H1 (cell line): ENCODE measurements at regions not wholly inside any gene's neighbourhood (a gene's known extent, or its start where the extent isn't known, plus 50 kb on each side); places are given as distances from the start of the nearest gene placed in this dataset.

ENCODE experiments used
- CTCF ChIA-PET: fragments of 300-600 bp; sonication (Branson Sonifier 250); formaldehyde crosslinking; loops from one replicate; lab custom pipeline; 2021; ENCODE audit not compliant: partially characterized antibody; lab: Charles Lee
- POLR2A ChIA-PET: fragments of 300-600 bp; sonication (Branson Sonifier 250); formaldehyde crosslinking; loops from one replicate; lab custom pipeline; 2021; ENCODE audit warnings: inconsistent platforms; ENCODE audit not compliant: partially characterized antibody; lab: Charles Lee
- DNase-seq, 2 experiments: peaks; one replicate each; pipeline versions ENCODE4 v3.0.0 to v3.0.0-alpha.2; 2010 to 2022; ENCODE audit warnings: low spot score in 2 of 2, low read depth in 1 of 2, mixed read lengths in 1 of 2
- FAIRE-seq: peaks from 2 replicates; lab custom pipeline; 2011; peaks lifted over from hg19 to GRCh38; lab: Jason Lieb, UNC
- H2AFZ ChIP-seq: 2 replicates; pipeline ENCODE4 v1.8.1; 2012; ENCODE audit warnings: low read length, inconsistent platforms
- H2AK5ac ChIP-seq: 2 replicates; pipeline ENCODE4 v1.6.1; 2013; ENCODE audit warnings: low read depth, low read length
- H2BK120ac ChIP-seq: replicated peaks from 2 replicates; pipeline ENCODE3; 2013; ENCODE audit warnings: low read depth, low read length, inconsistent platforms
- H2BK12ac ChIP-seq: 2 replicates; pipeline ENCODE4 v1.6.1; 2013; ENCODE audit warnings: low read depth, low read length
- H2BK15ac ChIP-seq: 2 replicates; pipeline ENCODE4 v1.6.1; 2013; ENCODE audit warnings: low read length
- H2BK20ac ChIP-seq: 2 replicates; pipeline ENCODE4 v1.6.1; 2013; ENCODE audit warnings: low read length
- H2BK5ac ChIP-seq: 2 replicates; pipeline ENCODE4 v1.6.1; 2013; ENCODE audit warnings: low read depth, low read length
- H3K14ac ChIP-seq: 2 replicates; pipeline ENCODE4 v1.6.1; 2013; ENCODE audit warnings: inconsistent platforms; ENCODE audit not compliant: insufficient read length
- H3K18ac ChIP-seq: 2 replicates; pipeline ENCODE4 v1.6.1; 2013; ENCODE audit warnings: low read length; ENCODE audit errors: extremely low read depth
- H3K23ac ChIP-seq: 2 replicates; pipeline ENCODE4 v1.6.1; 2013; ENCODE audit warnings: inconsistent platforms; ENCODE audit not compliant: insufficient read length
- H3K23me2 ChIP-seq: 2 replicates; pipeline ENCODE4 v1.6.1; 2013; ENCODE audit warnings: low read depth, low read length
- H3K27ac ChIP-seq: 2 replicates; pipeline ENCODE4 v1.6.1; 2011; ENCODE audit warnings: low read depth, low read length, inconsistent platforms
- H3K27me3 ChIP-seq, 4 experiments: replicated peaks in 1 of 4; 1 replicate in 1 of 4; 2 replicates in 3 of 4; pipeline versions ENCODE4 v1.6.1 to v1.8.1; 2011 to 2013; ENCODE audit warnings: low read length in 3 of 4, mild to moderate bottlenecking in 3 of 4, inconsistent platforms in 2 of 4, mixed read lengths in 2 of 4, moderate library complexity in 1 of 4; ENCODE audit not compliant: control insufficient read depth in 3 of 4, insufficient read depth in 3 of 4; ENCODE audit errors: extremely low read depth in 1 of 4
- H3K36me3 ChIP-seq, 4 experiments: 2 replicates each; pipeline versions ENCODE4 v1.6.1 to v1.8.1; 2011 to 2013; ENCODE audit warnings: mild to moderate bottlenecking in 4 of 4, low read length in 3 of 4, moderate library complexity in 2 of 4, control low read depth in 1 of 4, inconsistent platforms in 1 of 4; ENCODE audit not compliant: insufficient read depth in 4 of 4, control insufficient read depth in 2 of 4
- H3K4ac ChIP-seq: replicated peaks from 2 replicates; pipeline ENCODE3; 2013; ENCODE audit warnings: low read length, low read depth, mixed read lengths, inconsistent platforms; ENCODE audit not compliant: insufficient read length
- H3K4me1 ChIP-seq, 4 experiments: replicated peaks in 1 of 4; 1 replicate in 1 of 4; 2 replicates in 3 of 4; pipeline versions ENCODE4 v1.6.1 to v1.8.1; 2011 to 2013; ENCODE audit warnings: low read length in 3 of 4, inconsistent platforms in 2 of 4, mixed read lengths in 1 of 4; ENCODE audit not compliant: insufficient read depth in 4 of 4, control insufficient read depth in 3 of 4
- H3K4me2 ChIP-seq, 2 experiments: 2 replicates each; pipeline versions ENCODE4 v1.6.1 to v1.8.1; 2011 to 2013; ENCODE audit warnings: low read depth in 2 of 2, low read length in 2 of 2, control low read depth in 1 of 2, inconsistent platforms in 1 of 2, mild to moderate bottlenecking in 1 of 2; ENCODE audit not compliant: insufficient read depth in 1 of 2
- H3K4me3 ChIP-seq, 4 experiments: fragments of 200-600, 300-600 bp in 1 of 4; sonication (generic), shearing (Covaris generic), sonication (Bioruptor Twin) in 1 of 4; 2 replicates each; pipeline versions ENCODE4 v1.5.1 to v1.8.1; 2011 to 2016; ENCODE audit warnings: low read length in 4 of 4, low read depth in 3 of 4, control low read depth in 2 of 4, inconsistent platforms in 2 of 4, mild to moderate bottlenecking in 2 of 4, mixed read lengths in 1 of 4, moderate library complexity in 1 of 4; ENCODE audit not compliant: insufficient read depth in 2 of 4; ENCODE audit errors: extremely low read depth in 1 of 4
- H3K56ac ChIP-seq: replicated peaks from 2 replicates; pipeline ENCODE3; 2013; ENCODE audit warnings: low read depth, mild to moderate bottlenecking, mixed read lengths, low read length, inconsistent platforms; ENCODE audit not compliant: insufficient read length
- H3K79me1 ChIP-seq: 2 replicates; pipeline ENCODE4 v1.6.1; 2013; ENCODE audit warnings: low read depth, low read length, control low read depth
- H3K79me2 ChIP-seq, 2 experiments: 2 replicates each; pipeline versions ENCODE4 v1.6.1 to v1.8.1; 2012 to 2013; ENCODE audit warnings: low read length in 2 of 2, mild to moderate bottlenecking in 2 of 2, inconsistent platforms in 1 of 2; ENCODE audit not compliant: insufficient read depth in 2 of 2, control insufficient read depth in 1 of 2
- H3K9ac ChIP-seq, 4 experiments: replicated peaks in 1 of 4; 1 replicate in 1 of 4; 2 replicates in 3 of 4; pipeline versions ENCODE4 v1.6.1 to v1.8.1; 2011 to 2013; ENCODE audit warnings: low read depth in 3 of 4, low read length in 3 of 4, control low read depth in 2 of 4, mild to moderate bottlenecking in 2 of 4, moderate library complexity in 2 of 4, inconsistent platforms in 1 of 4; ENCODE audit errors: extremely low read depth in 1 of 4
- H3K9me3 ChIP-seq, 2 experiments: 2 replicates each; pipeline versions ENCODE4 v1.6.1 to v1.8.1; 2012 to 2013; ENCODE audit warnings: mild to moderate bottlenecking in 2 of 2, moderate library complexity in 2 of 2, control low read depth in 1 of 2, inconsistent platforms in 1 of 2, low read depth in 1 of 2, low read length in 1 of 2, mixed read lengths in 1 of 2; ENCODE audit not compliant: insufficient read depth in 2 of 2
- H4K20me1 ChIP-seq, 2 experiments: replicated peaks in 1 of 2; 2 replicates each; pipeline versions ENCODE3 to v1.8.1; 2011 to 2013; ENCODE audit warnings: inconsistent platforms in 2 of 2, low read length in 2 of 2, mild to moderate bottlenecking in 1 of 2; ENCODE audit not compliant: insufficient read depth in 2 of 2, control insufficient read depth in 1 of 2
- H4K5ac ChIP-seq: 2 replicates; pipeline ENCODE4 v1.6.1; 2013; ENCODE audit warnings: low read length, low read depth, mixed read lengths, inconsistent platforms; ENCODE audit not compliant: insufficient read length
- H4K8ac ChIP-seq: 2 replicates; pipeline ENCODE4 v1.8.0; 2013; ENCODE audit warnings: mild to moderate bottlenecking, moderate library complexity, low read length, inconsistent platforms; ENCODE audit not compliant: insufficient read depth; ENCODE audit errors: extremely low read depth
- H4K91ac ChIP-seq: replicated peaks from 2 replicates; pipeline ENCODE3; 2013; ENCODE audit warnings: low read length, mixed read lengths, inconsistent platforms; ENCODE audit not compliant: insufficient read length
- BACH1 ChIP-seq: IDR thresholded peaks from 2 replicates; pipeline ENCODE4 v1.6.1; 2012; ENCODE audit warnings: low read length, improper control_type of control experiment
- CEBPB ChIP-seq: IDR thresholded peaks from 2 replicates; pipeline ENCODE4 v1.6.1; 2012; ENCODE audit warnings: low read depth, low read length
- EGR1 ChIP-seq: IDR thresholded peaks from 2 replicates; pipeline ENCODE4 v1.6.1; 2011; ENCODE audit warnings: low read depth, low read length, borderline replicate concordance
- KDM4A ChIP-seq: IDR thresholded peaks from one replicate; pipeline ENCODE4 v1.7.1; 2012; ENCODE audit warnings: low read depth, mild to moderate bottlenecking, moderate library complexity, low read length, inconsistent platforms; ENCODE audit not compliant: severe bottlenecking
- WGBS, 2 experiments: shearing (Covaris generic) in 1 of 2; methylation state at CpG; one replicate each; pipeline versions ENCODE4 v1.1.6 to v1.1.7; 2013 to 2015; ENCODE audit warnings: low lambda C conversion rate in 2 of 2, mixed read lengths in 2 of 2, inconsistent platforms in 1 of 2, low coverage in 1 of 2, missing lambda C conversion rate in 1 of 2; ENCODE audit not compliant: insufficient replicate concordance in 2 of 2, insufficient coverage in 1 of 2, insufficient read length in 1 of 2; ENCODE audit errors: extremely low coverage in 1 of 2, missing lambda C conversion rate in 1 of 2; 5-methylcytosine and 5-hydroxymethylcytosine counted together

DNA sequence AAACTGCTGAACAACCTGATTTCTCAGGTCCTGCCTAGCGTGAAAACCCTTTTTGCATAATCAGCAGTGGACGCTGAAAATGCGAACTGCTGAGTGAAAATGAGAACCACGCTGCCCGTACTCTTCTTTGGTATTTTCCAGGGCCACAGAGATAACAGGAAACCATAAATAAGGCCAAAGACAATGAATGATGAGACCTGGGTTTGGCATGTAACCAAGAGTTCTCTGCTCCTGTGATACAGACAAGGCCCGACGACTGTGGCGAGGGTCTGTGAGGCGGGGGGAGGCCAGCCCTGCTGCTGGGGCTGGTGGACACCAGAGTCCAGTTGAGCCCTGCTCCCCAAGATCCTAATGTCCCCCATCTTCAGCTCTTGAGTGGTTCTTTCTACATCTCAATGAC is 236.0 kb downstream of the WDR11 start:
- Histone ChIP-seq H3K27me3 (peaks cover 0 to 2% (median 0%) of the 10 kb centered on the region in 4 experiments; a peak in 1 of 7 replicates), H3K9ac (no peak overlapping the region), H3K56ac (no peak overlapping the region), H3K9me3 (no peaks in the 10 kb centered on the region), H2BK12ac (no peak overlapping the region), H2BK20ac (no peak overlapping the region), H3K79me1 (no peaks in the 10 kb centered on the region), H4K5ac (no peak overlapping the region), H2BK15ac (no peak overlapping the region), H3K4me3 (no peak overlapping the region), H3K14ac (no peak overlapping the region), H3K23ac (no peak overlapping the region), H2BK5ac (no peak overlapping the region), H3K79me2 (no peaks in the 10 kb centered on the region), H4K91ac (no peak overlapping the region), H3K36me3 (no peaks in the 10 kb centered on the region), H4K20me1 (peaks cover 0 to 5% of the 10 kb centered on the region in 2 experiments), H3K4ac (no peak overlapping the region), H2BK120ac (no peak overlapping the region), H2AFZ (no peak overlapping the region), H3K4me1 (peaks cover 0 to 3% (median 0%) of the 10 kb centered on the region in 4 experiments; a peak in 1 of 7 replicates), H4K8ac (no peak overlapping the region), H3K4me2 (no peak overlapping the region), H3K23me2 (no peaks in the 10 kb centered on the region), H3K27ac (no peak overlapping the region), H3K18ac (no peak overlapping the region), H2AK5ac (no peak overlapping the region)
- CTCF ChIA-PET = interaction anchor here (1.3 to 2.1 kb wide), 2 partner anchors 17 to 231 kb away, joined by 4 to 8 read pairs; no protein-coding TSS in a partner anchor
- FAIRE-seq = no peak
- DNase-seq = no peak
- POLR2A ChIA-PET = no interaction called here
- WGBS, 2 experiments = 99% methylated on average over 9 of the region's 9 CpGs; no CpG with 5 or more reads in 1 of the 2 experiments
- TF ChIP-seq KDM4A (no peak), CEBPB (no peak), BACH1 (no peak), EGR1 (no peak)
